ENCODE measurements at regions not wholly inside any gene's neighbourhood (a gene's known extent, or its start where the extent isn't known, plus 50 kb on each side); places are given as distances from the start of the nearest gene placed in this dataset.

GRCh38 chr1:47682786-47683350 lies 245.0 kb downstream of the FOXD2 start:
- H3K4me1 Mint-ChIP-seq = peaks cover 65% of the 10 kb centered on the region
- no peaks in the 10 kb centered on the region for H3K36me3 Mint-ChIP-seq
- DNase-seq (ENCODE audit: low spot score in 2 of 2, unreplicated experiment in 2 of 2) = peak in 1 of 2 experiments; percentile 16

GRCh38 chr1:47683401-47683800 lies 245.6 kb downstream of the FOXD2 start:
- no peak for TF ChIP-seq CTCF (IDR thresholded peaks at IDR 0.05; ENCODE audit: unreplicated experiment)
- Mint-ChIP-seq H3K27me3 (ENCODE audit: low read depth) (peaks cover 26% of the 10 kb centered on the region), H3K4me3 (no peak overlapping the region), H3K9me3 (no peaks in the 10 kb centered on the region), H3K36me3 (no peaks in the 10 kb centered on the region), H3K27ac (peak overlapping the region; percentile 2), H3K4me1 (peaks cover 66% of the 10 kb centered on the region)
- peak in 1 of 2 experiments; percentile 5 for DNase-seq (ENCODE audit: low spot score in 2 of 2, unreplicated experiment in 2 of 2)

More at GRCh38 chr1:47682786-47683350, 245.0 kb downstream of the FOXD2 start:
- no peak overlapping the region for H3K27ac Mint-ChIP-seq
- no peak for TF ChIP-seq CTCF (IDR thresholded peaks at IDR 0.05; ENCODE audit: unreplicated experiment)
- H3K27me3 Mint-ChIP-seq (ENCODE audit: low read depth) = peaks cover 22% of the 10 kb centered on the region
- no peak overlapping the region for H3K4me3 Mint-ChIP-seq
- no peaks in the 10 kb centered on the region for H3K9me3 Mint-ChIP-seq

GRCh38 chr1:47684518-47684917 lies 246.7 kb downstream of the FOXD2 start:
- H3K27ac Mint-ChIP-seq = peak overlapping the region; percentile 97

GRCh38 chr1:47684964-47685762 lies 247.3 kb downstream of the FOXD2 start:
- peaks cover 60% of the 10 kb centered on the region for H3K4me1 Mint-ChIP-seq
- H3K27ac Mint-ChIP-seq = peak overlapping the region; percentile 97
- no peaks in the 10 kb centered on the region for H3K9me3 Mint-ChIP-seq
- H3K36me3 Mint-ChIP-seq = no peaks in the 10 kb centered on the region
- H3K4me3 Mint-ChIP-seq = peak overlapping the region; percentile 39
- H3K27me3 Mint-ChIP-seq (ENCODE audit: low read depth) = peaks cover 35% of the 10 kb centered on the region
- DNase-seq (ENCODE audit: low spot score in 2 of 2, unreplicated experiment in 2 of 2) = peak in 1 of 2 experiments; percentile 49
- TF ChIP-seq CTCF (IDR thresholded peaks at IDR 0.05; ENCODE audit: unreplicated experiment) = no peak

More at GRCh38 chr1:47684518-47684917, 246.7 kb downstream of the FOXD2 start:
- H3K9me3 Mint-ChIP-seq = no peaks in the 10 kb centered on the region
- peaks cover 28% of the 10 kb centered on the region for H3K27me3 Mint-ChIP-seq (ENCODE audit: low read depth)
- no peak for TF ChIP-seq CTCF (IDR thresholded peaks at IDR 0.05; ENCODE audit: unreplicated experiment)
- H3K4me3 Mint-ChIP-seq = no peak overlapping the region
- peak in 1 of 2 experiments; percentile 37 for DNase-seq (ENCODE audit: low spot score in 2 of 2, unreplicated experiment in 2 of 2)
- no peaks in the 10 kb centered on the region for H3K36me3 Mint-ChIP-seq
- peaks cover 61% of the 10 kb centered on the region for H3K4me1 Mint-ChIP-seq

- Mint-ChIP-seq H3K27ac (peak overlapping the region; percentile 97), H3K9me3 (no peaks in the 10 kb centered on the region), H3K27me3 (ENCODE audit: low read depth) (peaks cover 39% of the 10 kb centered on the region), H3K4me3 (no peak overlapping the region), H3K36me3 (no peaks in the 10 kb centered on the region), H3K4me1 (peaks cover 63% of the 10 kb centered on the region)
- no peak for TF ChIP-seq CTCF (IDR thresholded peaks at IDR 0.05; ENCODE audit: unreplicated experiment)
- DNase-seq (ENCODE audit: low spot score in 2 of 2, unreplicated experiment in 2 of 2) = no peak
Measured at GRCh38 chr1:47685763-47686066, 247.9 kb downstream of the FOXD2 start.

Data from mesothelial cell of epicardium (in vitro differentiated cells).